ENCODE measurements at regions not wholly inside any gene's neighbourhood (a gene's known extent, or its start where the extent isn't known, plus 50 kb on each side); places are given as distances from the start of the nearest gene placed in this dataset.

DNA sequence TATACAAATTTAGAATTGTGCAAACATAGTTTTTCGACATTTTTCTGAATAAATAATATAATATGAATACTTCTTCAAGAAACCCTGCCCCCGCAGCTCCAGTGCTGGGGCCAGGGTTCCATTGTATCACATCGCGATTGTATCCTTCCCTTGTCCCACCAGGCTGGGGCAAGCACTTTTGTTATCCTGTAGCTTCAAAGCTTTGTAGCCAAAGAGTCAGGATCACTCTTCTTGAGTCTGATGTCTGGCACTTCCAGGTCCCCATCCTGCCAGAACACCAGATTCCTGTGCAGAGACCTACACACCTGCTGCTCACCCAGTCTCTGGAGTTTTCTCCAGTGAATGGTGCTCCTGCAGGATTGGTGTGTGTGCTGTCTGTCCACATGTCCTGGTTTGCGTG, 186.9 kb downstream of the ASB1 start:
- TF ChIP-seq ESRRG (CRISPR knock-in tag; IDR thresholded peaks at IDR 0.05) (no peak), ZFP30 (CRISPR knock-in tag; IDR thresholded peaks at IDR 0.05) (no peak), RARB (CRISPR knock-in tag; IDR thresholded peaks at IDR 0.05) (no peak), SNAI2 (CRISPR knock-in tag; IDR thresholded peaks at IDR 0.05) (no peak), CSDC2 (CRISPR knock-in tag; IDR thresholded peaks at IDR 0.05) (no peak), ZNF565 (CRISPR knock-in tag; conservative IDR thresholded peaks at IDR 0.05; ENCODE audit: low read depth) (no peak), PATZ1 (CRISPR knock-in tag; IDR thresholded peaks at IDR 0.05; ENCODE audit: borderline replicate concordance) (no peak), ARNTL (CRISPR knock-in tag; IDR thresholded peaks at IDR 0.05; ENCODE audit: borderline replicate concordance, low read depth) (no peak), ZNF8 (CRISPR knock-in tag; IDR thresholded peaks at IDR 0.05) (no peak), GLIS3 (CRISPR knock-in tag; IDR thresholded peaks at IDR 0.05) (no peak), TCF4 (CRISPR knock-in tag; IDR thresholded peaks at IDR 0.05; ENCODE audit: borderline replicate concordance) (no peak), OSR1 (CRISPR knock-in tag; IDR thresholded peaks at IDR 0.05) (no peak)
- TF ChIP-seq, protein P1, sequence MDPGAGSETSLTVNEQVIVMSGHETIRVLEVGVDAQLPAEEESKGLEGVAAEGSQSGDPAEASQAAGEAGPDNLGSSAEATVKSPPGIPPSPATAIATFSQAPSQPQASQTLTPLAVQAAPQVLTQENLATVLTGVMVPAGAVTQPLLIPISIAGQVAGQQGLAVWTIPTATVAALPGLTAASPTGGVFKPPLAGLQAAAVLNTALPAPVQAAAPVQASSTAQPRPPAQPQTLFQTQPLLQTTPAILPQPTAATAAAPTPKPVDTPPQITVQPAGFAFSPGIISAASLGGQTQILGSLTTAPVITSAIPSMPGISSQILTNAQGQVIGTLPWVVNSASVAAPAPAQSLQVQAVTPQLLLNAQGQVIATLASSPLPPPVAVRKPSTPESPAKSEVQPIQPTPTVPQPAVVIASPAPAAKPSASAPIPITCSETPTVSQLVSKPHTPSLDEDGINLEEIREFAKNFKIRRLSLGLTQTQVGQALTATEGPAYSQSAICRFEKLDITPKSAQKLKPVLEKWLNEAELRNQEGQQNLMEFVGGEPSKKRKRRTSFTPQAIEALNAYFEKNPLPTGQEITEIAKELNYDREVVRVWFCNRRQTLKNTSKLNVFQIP (CRISPR knock-in tag; IDR thresholded peaks at IDR 0.05; ENCODE audit: borderline replicate concordance, low read depth), result no peak
